Lower leg skin (tissue), 3 donors: ENCODE measurements at regions not wholly inside any gene's neighbourhood (a gene's known extent, or its start where the extent isn't known, plus 50 kb on each side); places are given as distances from the start of the nearest gene placed in this dataset.

ENCODE experiments used
- CTCF ChIP-seq, 3 donors: fragments of 450-650 bp; IDR thresholded peaks; one replicate each; pipeline ENCODE4 v1.5.1; 2016; ENCODE audit warnings: antibody characterized with exemption in 3 of 3, mild to moderate bottlenecking in 3 of 3, moderate library complexity in 2 of 3
- POLR2A ChIP-seq, 2 donors: fragments of 450-650 bp; IDR thresholded peaks; one replicate each; pipeline ENCODE4 v1.6.1; 2016 to 2017; ENCODE audit warnings: antibody characterized with exemption in 2 of 2, mild to moderate bottlenecking in 1 of 2, moderate library complexity in 1 of 2

- TF ChIP-seq CTCF (IDR thresholded peaks at IDR 0.05) (no peak), POLR2A (IDR thresholded peaks at IDR 0.05) (no peak)
Observed at GRCh38 chr1:57489358-57490036, 65.6 kb upstream of the DAB1 start.
